ENCODE measurements at regions not wholly inside any gene's neighbourhood (a gene's known extent, or its start where the extent isn't known, plus 50 kb on each side); places are given as distances from the start of the nearest gene placed in this dataset.

DNA sequence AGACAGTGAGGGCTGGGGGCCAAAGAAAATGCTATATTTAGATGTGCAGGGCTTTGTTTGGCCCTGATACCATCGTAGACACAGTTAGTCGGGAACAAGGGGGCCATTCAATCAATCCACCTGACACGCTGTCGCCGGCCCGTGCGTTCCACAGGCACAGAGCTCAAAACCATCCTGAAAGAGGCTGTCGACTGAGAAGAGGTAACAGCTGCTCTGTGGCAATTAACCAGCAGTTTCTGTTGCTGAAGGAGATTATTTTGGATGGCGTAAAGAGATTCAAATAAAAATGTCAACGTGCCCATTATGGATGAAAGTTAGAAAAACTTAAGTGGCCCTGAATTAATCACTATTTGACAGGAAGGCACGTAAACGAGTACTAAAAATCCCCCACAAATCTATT, 276.2 kb upstream of the IRX5 start:
- H3K36me3 ChIP-seq (ENCODE audit: control insufficient read depth, insufficient read depth, low read length), result no peaks in the 10 kb centered on the region
- H3K4me3 ChIP-seq (ENCODE audit: low read depth, low read length), result no peak overlapping the region
- TF ChIP-seq, protein P1, sequence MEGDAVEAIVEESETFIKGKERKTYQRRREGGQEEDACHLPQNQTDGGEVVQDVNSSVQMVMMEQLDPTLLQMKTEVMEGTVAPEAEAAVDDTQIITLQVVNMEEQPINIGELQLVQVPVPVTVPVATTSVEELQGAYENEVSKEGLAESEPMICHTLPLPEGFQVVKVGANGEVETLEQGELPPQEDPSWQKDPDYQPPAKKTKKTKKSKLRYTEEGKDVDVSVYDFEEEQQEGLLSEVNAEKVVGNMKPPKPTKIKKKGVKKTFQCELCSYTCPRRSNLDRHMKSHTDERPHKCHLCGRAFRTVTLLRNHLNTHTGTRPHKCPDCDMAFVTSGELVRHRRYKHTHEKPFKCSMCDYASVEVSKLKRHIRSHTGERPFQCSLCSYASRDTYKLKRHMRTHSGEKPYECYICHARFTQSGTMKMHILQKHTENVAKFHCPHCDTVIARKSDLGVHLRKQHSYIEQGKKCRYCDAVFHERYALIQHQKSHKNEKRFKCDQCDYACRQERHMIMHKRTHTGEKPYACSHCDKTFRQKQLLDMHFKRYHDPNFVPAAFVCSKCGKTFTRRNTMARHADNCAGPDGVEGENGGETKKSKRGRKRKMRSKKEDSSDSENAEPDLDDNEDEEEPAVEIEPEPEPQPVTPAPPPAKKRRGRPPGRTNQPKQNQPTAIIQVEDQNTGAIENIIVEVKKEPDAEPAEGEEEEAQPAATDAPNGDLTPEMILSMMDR (IDR thresholded peaks at IDR 0.05; ENCODE audit: insufficient read depth, low read depth, low read length), result no peak
- no peaks in the 10 kb centered on the region for H3K27me3 ChIP-seq (ENCODE audit: control insufficient read depth, insufficient read depth, low read length)
- ChIA-PET POLR2A (no interaction called here), CTCF (no interaction called here)
- no peak for DNase-seq (ENCODE audit: low read depth)

DNA sequence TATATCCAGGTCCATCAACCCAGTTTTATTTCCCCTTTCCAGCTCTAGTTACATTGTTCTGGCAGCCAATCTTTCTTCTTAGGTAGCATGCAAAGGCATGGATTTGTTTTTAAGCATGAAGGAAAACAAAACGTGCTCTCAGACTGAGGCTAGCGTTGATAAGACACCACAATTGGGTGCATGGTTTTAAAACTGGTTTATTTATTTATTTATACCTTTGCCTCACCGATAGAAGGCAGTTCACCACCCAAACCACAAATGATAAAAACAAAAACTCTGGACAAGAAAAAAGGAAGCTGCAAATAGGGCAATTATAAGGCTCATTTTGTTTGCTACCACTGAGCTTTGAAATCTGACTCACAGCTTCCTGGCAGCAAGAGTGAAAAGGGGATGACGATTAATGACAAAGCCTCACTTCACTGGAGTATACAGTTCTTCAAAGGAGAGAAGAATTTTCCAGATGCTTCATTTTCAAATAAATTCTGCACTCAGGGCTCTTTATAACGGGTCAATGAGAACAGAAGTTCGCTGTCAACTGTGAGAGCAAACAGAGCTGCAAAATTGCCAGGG, 278.4 kb upstream of the IRX5 start:
- TF ChIP-seq, protein P1 (IDR thresholded peaks at IDR 0.05; ENCODE audit: insufficient read depth, low read depth, low read length), result no peak
- Histone ChIP-seq H3K27me3 (ENCODE audit: control insufficient read depth, insufficient read depth, low read length) (no peaks in the 10 kb centered on the region), H3K36me3 (ENCODE audit: control insufficient read depth, insufficient read depth, low read length) (no peaks in the 10 kb centered on the region), H3K4me3 (ENCODE audit: low read depth, low read length) (no peak overlapping the region)
- no peak for DNase-seq (ENCODE audit: low read depth)
- ChIA-PET CTCF (no interaction called here), POLR2A (no interaction called here)

DNA sequence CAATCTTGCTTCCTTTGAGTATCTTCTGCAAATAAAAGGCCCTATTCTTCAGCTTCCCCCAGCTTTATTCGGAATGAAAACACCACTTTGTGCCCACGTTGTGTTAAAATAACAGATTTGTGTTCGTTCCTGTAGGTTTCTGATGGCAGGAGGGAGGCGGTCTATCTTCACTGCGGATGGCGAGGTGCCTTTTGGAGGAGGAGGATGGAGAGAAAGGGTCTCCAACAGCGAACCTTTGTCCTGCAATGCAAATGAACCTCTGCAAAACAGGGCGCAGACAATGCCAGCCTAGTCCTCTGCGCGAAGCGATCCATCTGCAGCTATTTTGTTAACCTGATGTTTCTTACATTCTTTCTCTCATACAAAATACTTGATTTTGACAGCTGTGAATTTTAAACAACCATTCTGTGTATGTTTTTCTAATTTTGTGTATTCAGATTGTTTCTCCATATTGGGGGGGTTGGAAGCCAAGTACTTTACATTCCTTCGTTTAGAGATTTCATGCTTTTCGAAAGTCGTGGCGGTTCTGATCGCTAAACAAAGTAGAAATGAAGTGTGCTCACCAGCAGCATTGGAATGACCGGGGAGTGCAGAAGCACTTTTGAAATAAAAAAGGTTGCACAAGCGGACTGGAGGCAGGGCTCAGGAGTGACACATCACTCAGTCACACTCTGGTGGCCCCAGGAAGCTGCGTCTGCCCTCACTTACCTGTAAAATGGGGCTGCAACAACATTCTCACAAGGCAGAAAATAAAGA, 279.0 kb upstream of the IRX5 start:
- no peak overlapping the region for H3K4me3 ChIP-seq (ENCODE audit: low read depth, low read length)
- CTCF ChIA-PET, result no interaction called here
- TF ChIP-seq, protein P1 (IDR thresholded peaks at IDR 0.05; ENCODE audit: insufficient read depth, low read depth, low read length), result no peak
- no peaks in the 10 kb centered on the region for H3K36me3 ChIP-seq (ENCODE audit: control insufficient read depth, insufficient read depth, low read length)
- H3K27me3 ChIP-seq (ENCODE audit: control insufficient read depth, insufficient read depth, low read length), result no peaks in the 10 kb centered on the region
- no peak for DNase-seq (ENCODE audit: low read depth)
- POLR2A ChIA-PET, result no interaction called here

DNA sequence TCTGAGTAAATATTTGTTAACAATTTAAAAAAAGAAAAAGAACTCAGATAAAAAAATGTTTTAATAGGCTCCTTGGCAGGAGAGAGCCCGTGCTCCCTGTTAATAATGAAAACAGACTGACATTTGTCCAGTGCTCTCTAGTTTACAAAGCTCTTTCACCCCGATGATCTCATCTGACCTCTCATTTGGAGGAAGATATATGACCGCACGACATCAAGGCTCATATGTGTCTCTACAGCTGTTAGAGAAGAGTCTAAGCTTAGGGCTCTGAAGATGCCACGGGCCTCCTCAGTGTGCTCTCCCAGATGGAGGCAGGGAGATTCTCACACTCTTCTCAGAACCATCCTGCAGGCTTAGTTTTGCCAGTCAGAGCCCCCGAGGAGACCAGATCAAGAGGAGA, 280.8 kb upstream of the IRX5 start:
- ChIA-PET CTCF (no interaction called here), POLR2A (no interaction called here)
- TF ChIP-seq, protein P1 (IDR thresholded peaks at IDR 0.05; ENCODE audit: insufficient read depth, low read depth, low read length), result no peak
- H3K36me3 ChIP-seq (ENCODE audit: control insufficient read depth, insufficient read depth, low read length), result no peaks in the 10 kb centered on the region
- no peaks in the 10 kb centered on the region; the same call in 1 of the 2 replicates for H3K27me3 ChIP-seq (ENCODE audit: control insufficient read depth, insufficient read depth, low read length)
- H3K4me3 ChIP-seq (ENCODE audit: low read depth, low read length), result no peak overlapping the region
- DNase-seq (ENCODE audit: low read depth), result no peak

DNA sequence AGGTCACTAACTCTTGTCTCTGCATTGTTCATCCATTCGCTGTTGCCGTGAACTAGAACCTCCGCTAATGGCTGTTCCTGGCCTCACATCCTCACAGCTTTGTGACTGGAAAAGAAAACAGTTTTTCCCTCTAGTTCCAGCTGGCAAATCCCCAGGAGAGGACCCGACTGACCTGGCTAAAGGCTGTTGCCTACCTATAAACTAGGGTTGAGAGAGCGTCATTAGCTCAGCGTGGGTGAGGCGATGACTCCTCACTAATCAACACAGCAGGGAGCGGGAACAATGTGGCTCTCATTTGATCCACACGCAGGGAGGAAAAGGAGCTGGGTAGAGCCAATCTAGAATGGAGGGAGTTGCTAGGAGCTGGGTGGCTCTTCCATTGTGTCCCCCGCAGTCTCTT, 282.1 kb upstream of the IRX5 start:
- CTCF ChIA-PET, result interaction anchor here (1.1 kb wide), 1 partner anchor 9 kb away, joined by 3 read pairs; no protein-coding TSS in a partner anchor
- POLR2A ChIA-PET, result no interaction called here
- no peak for DNase-seq (ENCODE audit: low read depth)

More for the DNA sequence above, 282.1 kb upstream of the IRX5 start:
- TF ChIP-seq, protein P1 (IDR thresholded peaks at IDR 0.05; ENCODE audit: insufficient read depth, low read depth, low read length), result no peak
- no peaks in the 10 kb centered on the region; the same call in 1 of the 2 replicates for H3K27me3 ChIP-seq (ENCODE audit: control insufficient read depth, insufficient read depth, low read length)
- H3K4me3 ChIP-seq (ENCODE audit: low read depth, low read length), result no peak overlapping the region
- H3K36me3 ChIP-seq (ENCODE audit: control insufficient read depth, insufficient read depth, low read length), result no peaks in the 10 kb centered on the region

Data from BJ (cell line).